ENCODE measurements at regions not wholly inside any gene's neighbourhood (a gene's known extent, or its start where the extent isn't known, plus 50 kb on each side); places are given as distances from the start of the nearest gene placed in this dataset.

DNA sequence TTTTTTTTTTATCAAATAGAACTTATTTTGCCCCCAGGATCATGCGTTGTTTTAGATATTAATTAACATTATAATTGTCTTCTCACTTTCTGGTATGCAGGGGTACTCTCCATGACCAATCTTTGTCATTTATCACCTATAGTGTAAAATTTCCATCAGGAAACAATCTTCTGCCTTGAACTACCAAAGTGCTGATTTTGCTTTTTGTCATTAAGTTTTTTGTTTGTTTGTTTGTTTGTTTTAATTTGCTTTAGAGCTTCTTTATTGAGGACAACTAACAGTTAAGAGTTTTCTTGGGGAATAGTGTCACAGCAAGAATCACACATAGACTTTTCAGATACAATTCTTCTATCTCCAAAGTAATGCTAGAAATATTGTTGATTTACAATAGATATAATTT lies 171.2 kb upstream of the PRPS1L1 start:
- TF ChIP-seq, protein P1, sequence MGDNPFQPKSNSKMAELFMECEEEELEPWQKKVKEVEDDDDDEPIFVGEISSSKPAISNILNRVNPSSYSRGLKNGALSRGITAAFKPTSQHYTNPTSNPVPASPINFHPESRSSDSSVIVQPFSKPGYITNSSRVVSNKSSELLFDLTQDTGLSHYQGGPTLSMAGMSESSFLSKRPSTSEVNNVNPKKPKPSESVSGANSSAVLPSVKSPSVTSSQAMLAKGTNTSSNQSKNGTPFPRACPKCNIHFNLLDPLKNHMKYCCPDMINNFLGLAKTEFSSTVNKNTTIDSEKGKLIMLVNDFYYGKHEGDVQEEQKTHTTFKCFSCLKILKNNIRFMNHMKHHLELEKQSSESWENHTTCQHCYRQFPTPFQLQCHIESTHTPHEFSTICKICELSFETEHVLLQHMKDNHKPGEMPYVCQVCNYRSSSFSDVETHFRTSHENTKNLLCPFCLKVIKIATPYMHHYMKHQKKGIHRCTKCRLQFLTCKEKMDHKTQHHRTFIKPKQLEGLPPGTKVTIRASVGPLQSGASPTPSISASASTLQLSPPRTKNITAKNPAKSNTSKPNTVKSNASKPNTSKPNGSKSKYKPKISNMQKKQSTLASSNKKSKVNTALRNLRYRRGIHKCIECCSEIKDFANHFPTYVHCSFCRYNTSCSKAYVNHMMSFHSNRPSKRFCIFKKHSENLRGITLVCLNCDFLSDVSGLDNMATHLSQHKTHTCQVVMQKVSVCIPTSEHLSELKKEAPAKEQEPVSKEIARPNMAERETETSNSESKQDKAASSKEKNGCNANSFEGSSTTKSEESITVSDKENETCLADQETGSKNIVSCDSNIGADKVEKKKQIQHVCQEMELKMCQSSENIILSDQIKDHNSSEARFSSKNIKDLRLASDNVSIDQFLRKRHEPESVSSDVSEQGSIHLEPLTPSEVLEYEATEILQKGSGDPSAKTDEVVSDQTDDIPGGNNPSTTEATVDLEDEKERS (CRISPR knock-in tag; IDR thresholded peaks at IDR 0.05) = no peak
- no peak for TF ChIP-seq TOE1 (CRISPR knock-in tag; IDR thresholded peaks at IDR 0.05)
- no peak for TF ChIP-seq BHLHE40 (IDR thresholded peaks at IDR 0.05; ENCODE audit: low read length)
- TF ChIP-seq TCF12 (IDR thresholded peaks at IDR 0.05) = no peak
- TF ChIP-seq TCF12 (CRISPR knock-in tag; IDR thresholded peaks at IDR 0.05) = no peak
- no peak for TF ChIP-seq CTCF (CRISPR knock-in tag; IDR thresholded peaks at IDR 0.05)
- no peak for TF ChIP-seq ZBTB43 (CRISPR knock-in tag; conservative IDR thresholded peaks at IDR 0.05)
- TF ChIP-seq, protein P2, sequence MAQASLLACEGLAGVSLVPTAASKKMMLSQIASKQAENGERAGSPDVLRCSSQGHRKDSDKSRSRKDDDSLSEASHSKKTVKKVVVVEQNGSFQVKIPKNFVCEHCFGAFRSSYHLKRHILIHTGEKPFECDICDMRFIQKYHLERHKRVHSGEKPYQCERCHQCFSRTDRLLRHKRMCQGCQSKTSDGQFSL (CRISPR knock-in tag; IDR thresholded peaks at IDR 0.05) = no peak
- TF ChIP-seq CREB1 (IDR thresholded peaks at IDR 0.05) = no peak
- TF ChIP-seq CREB1 (CRISPR knock-in tag; IDR thresholded peaks at IDR 0.05) = no peak
- TF ChIP-seq CBFB (CRISPR knock-in tag; IDR thresholded peaks at IDR 0.05) = no peak
